ENCODE measurements at regions not wholly inside any gene's neighbourhood (a gene's known extent, or its start where the extent isn't known, plus 50 kb on each side); places are given as distances from the start of the nearest gene placed in this dataset.

GRCh38 chr17:12537436-12537835, 128.3 kb upstream of the MYOCD start:
- no peak for FAIRE-seq

- no peak for FAIRE-seq
Observed at GRCh38 chr17:12538003-12538402, 127.7 kb upstream of the MYOCD start.

GRCh38 chr17:12545877-12546513, 119.7 kb upstream of the MYOCD start:
- peak; percentile 65 for FAIRE-seq

- no peak for FAIRE-seq
Observed at GRCh38 chr17:12546983-12547382, 118.7 kb upstream of the MYOCD start.

GRCh38 chr17:12547831-12548230, 117.9 kb upstream of the MYOCD start:
- FAIRE-seq: no peak

GRCh38 chr17:12548558-12548957, 117.1 kb upstream of the MYOCD start:
- FAIRE-seq: no peak

GRCh38 chr17:12549499-12550041, 116.1 kb upstream of the MYOCD start:
- no peak for FAIRE-seq

GRCh38 chr17:12553625-12554024, 112.1 kb upstream of the MYOCD start:
- no peak for FAIRE-seq

GRCh38 chr17:12554251-12554650, 111.4 kb upstream of the MYOCD start:
- FAIRE-seq: no peak

GRCh38 chr17:12566291-12566690, 99.4 kb upstream of the MYOCD start:
- FAIRE-seq: no peak

GRCh38 chr17:12567077-12568053, 98.3 kb upstream of the MYOCD start:
- no peak for FAIRE-seq

GRCh38 chr17:12568358-12569251, 97.1 kb upstream of the MYOCD start:
- no peak for FAIRE-seq

- no peak for FAIRE-seq
Observed at GRCh38 chr17:12571606-12572005, 94.1 kb upstream of the MYOCD start.

GRCh38 chr17:12574525-12574924, 91.2 kb upstream of the MYOCD start:
- no peak for FAIRE-seq

- FAIRE-seq: no peak
Observed at GRCh38 chr17:12575641-12576040, 90.0 kb upstream of the MYOCD start.

- FAIRE-seq: peak; percentile 60
Observed at GRCh38 chr17:12579288-12579687, 86.4 kb upstream of the MYOCD start.

GRCh38 chr17:12580640-12581039, 85.0 kb upstream of the MYOCD start:
- FAIRE-seq: no peak

GRCh38 chr17:12584727-12585126, 81.0 kb upstream of the MYOCD start:
- no peak for FAIRE-seq

- FAIRE-seq: no peak
Observed at GRCh38 chr17:12588531-12588930, 77.2 kb upstream of the MYOCD start.

GRCh38 chr17:12590417-12590816, 75.3 kb upstream of the MYOCD start:
- no peak for FAIRE-seq

GRCh38 chr17:12591021-12591735, 74.5 kb upstream of the MYOCD start:
- no peak for FAIRE-seq

GRCh38 chr17:12592941-12593340, 72.7 kb upstream of the MYOCD start:
- no peak for FAIRE-seq

All from islet of Langerhans (tissue), 1 donor.